ENCODE measurements at regions not wholly inside any gene's neighbourhood (a gene's known extent, or its start where the extent isn't known, plus 50 kb on each side); places are given as distances from the start of the nearest gene placed in this dataset.

DNA sequence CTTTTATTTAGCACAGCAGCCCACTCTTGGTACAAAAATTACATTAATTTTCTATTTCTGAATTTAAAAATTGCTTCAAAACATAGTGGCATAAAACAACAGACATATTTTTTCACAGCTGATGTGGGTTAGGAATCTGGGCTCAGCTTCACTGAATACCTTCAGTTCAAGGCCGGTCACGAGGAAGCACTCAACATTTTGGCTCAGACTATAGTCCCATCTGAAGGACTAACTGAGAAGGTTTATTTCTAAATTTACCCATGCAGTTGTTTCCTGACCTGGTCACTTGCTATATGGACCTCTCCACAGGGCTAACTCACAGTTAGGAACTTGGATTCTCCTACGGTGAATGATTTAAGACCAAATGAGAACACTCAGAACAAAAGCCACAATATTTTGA is 1230.2 kb upstream of the ADGRL3 start:
- no peak for ATAC-seq
- no peaks in the 10 kb centered on the region for H3K4me1 Mint-ChIP-seq (ENCODE audit: low read depth)
- no peak overlapping the region for H3K4me3 Mint-ChIP-seq
- H3K9me3 Mint-ChIP-seq, result peaks cover 16% of the 10 kb centered on the region
- H3K27me3 Mint-ChIP-seq (ENCODE audit: low read depth), result no peaks in the 10 kb centered on the region
- H3K36me3 Mint-ChIP-seq (ENCODE audit: insufficient read depth), result no peaks in the 10 kb centered on the region
- no peak for DNase-seq

- ATAC-seq, result no peak
- DNase-seq, result no peak
- Mint-ChIP-seq H3K4me1 (ENCODE audit: low read depth) (no peaks in the 10 kb centered on the region), H3K27me3 (ENCODE audit: low read depth) (no peaks in the 10 kb centered on the region), H3K4me3 (no peak overlapping the region), H3K9me3 (peaks cover 16% of the 10 kb centered on the region), H3K36me3 (ENCODE audit: insufficient read depth) (no peaks in the 10 kb centered on the region)
Observed at GRCh38 chr4:59971952-59972351, 1228.2 kb upstream of the ADGRL3 start.

GRCh38 chr4:59973492-59973891 is 1226.6 kb upstream of the ADGRL3 start:
- H3K36me3 Mint-ChIP-seq (ENCODE audit: insufficient read depth), result no peaks in the 10 kb centered on the region
- H3K9me3 Mint-ChIP-seq, result peaks cover 4% of the 10 kb centered on the region
- H3K4me3 Mint-ChIP-seq, result no peak overlapping the region
- no peaks in the 10 kb centered on the region for H3K4me1 Mint-ChIP-seq (ENCODE audit: low read depth)
- H3K27me3 Mint-ChIP-seq (ENCODE audit: low read depth), result no peaks in the 10 kb centered on the region
- no peak for ATAC-seq
- no peak for DNase-seq

DNA sequence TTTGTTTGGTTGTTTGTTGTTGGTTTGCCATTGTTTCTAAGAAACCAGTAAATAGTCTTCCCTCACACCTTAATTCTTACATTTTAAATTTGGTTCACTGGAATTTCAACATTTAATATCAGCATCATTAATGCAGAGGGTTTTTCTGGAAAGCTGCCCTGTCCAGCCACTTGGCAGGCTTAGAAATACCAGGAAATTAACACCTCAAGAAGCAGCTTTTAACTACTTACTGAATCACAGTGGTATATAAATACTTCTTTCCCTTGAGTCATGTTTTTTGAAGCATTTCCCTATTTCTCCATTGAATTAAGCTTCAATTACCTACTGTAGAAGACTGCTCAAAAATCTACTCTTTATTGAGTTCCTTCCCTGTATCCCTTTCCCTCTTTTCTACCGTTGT is 1221.1 kb upstream of the ADGRL3 start:
- ATAC-seq (no peak), DNase-seq (no peak)
- H3K9me3 Mint-ChIP-seq, result peaks cover 12% of the 10 kb centered on the region
- no peak overlapping the region for H3K4me3 Mint-ChIP-seq
- H3K36me3 Mint-ChIP-seq (ENCODE audit: insufficient read depth), result no peaks in the 10 kb centered on the region
- no peaks in the 10 kb centered on the region for H3K27me3 Mint-ChIP-seq (ENCODE audit: low read depth)
- H3K4me1 Mint-ChIP-seq (ENCODE audit: low read depth), result no peaks in the 10 kb centered on the region

DNA sequence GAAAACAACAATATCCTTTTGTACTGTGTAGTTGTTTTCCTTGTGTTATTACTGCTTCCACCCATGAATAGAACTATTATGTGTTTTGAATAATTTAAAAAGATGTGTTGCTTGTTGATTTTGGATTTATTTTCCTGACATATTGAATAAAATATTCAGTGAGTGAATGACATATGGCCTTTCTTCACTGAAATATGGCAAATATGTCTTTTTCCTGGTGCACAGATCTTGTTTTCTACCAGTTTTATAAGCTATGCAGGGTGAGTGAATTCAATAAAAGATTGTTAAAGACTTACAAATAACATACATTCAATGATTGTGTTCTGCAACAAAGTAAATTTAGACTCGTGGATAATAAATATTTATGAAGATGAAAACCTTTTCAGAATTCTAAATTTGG is 1216.3 kb upstream of the ADGRL3 start:
- Mint-ChIP-seq H3K9me3 (peaks cover 21% of the 10 kb centered on the region), H3K36me3 (ENCODE audit: insufficient read depth) (no peaks in the 10 kb centered on the region), H3K4me1 (ENCODE audit: low read depth) (no peaks in the 10 kb centered on the region)

GRCh38 chr4:59987289-59987688 is 1212.8 kb upstream of the ADGRL3 start:
- ATAC-seq (no peak), DNase-seq (no peak)
- no peak overlapping the region for H3K4me3 Mint-ChIP-seq
- H3K9me3 Mint-ChIP-seq, result peaks cover 13% of the 10 kb centered on the region
- no peaks in the 10 kb centered on the region for H3K36me3 Mint-ChIP-seq (ENCODE audit: insufficient read depth)
- H3K4me1 Mint-ChIP-seq (ENCODE audit: low read depth), result no peaks in the 10 kb centered on the region
- H3K27me3 Mint-ChIP-seq (ENCODE audit: low read depth), result no peaks in the 10 kb centered on the region

More for the DNA sequence above, 1216.3 kb upstream of the ADGRL3 start:
- no peak overlapping the region for H3K4me3 Mint-ChIP-seq
- no peaks in the 10 kb centered on the region for H3K27me3 Mint-ChIP-seq (ENCODE audit: low read depth)
- ATAC-seq (no peak), DNase-seq (no peak)

DNA sequence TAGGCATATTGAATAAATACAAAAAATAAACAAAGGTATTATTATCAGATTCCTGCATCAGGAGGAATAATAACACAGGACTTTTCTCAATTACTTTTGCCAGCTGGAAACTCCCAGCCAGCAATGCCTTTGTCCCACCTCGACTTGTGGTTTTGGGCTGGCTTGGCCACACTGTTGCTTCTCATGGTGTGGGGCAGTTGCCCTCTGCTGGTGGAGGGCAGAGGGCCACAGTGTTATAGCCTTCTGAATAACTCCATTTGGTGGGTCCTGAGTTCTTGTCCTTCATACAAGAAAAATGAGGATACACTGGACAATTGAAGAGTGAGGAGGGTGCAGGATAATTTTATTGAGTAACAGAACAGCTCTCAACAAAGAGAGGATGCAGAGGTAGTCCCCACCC is 1206.0 kb upstream of the ADGRL3 start:
- Mint-ChIP-seq H3K27me3 (ENCODE audit: low read depth) (no peaks in the 10 kb centered on the region), H3K36me3 (ENCODE audit: insufficient read depth) (no peaks in the 10 kb centered on the region), H3K4me3 (no peak overlapping the region), H3K4me1 (ENCODE audit: low read depth) (no peaks in the 10 kb centered on the region), H3K9me3 (peaks cover 26% of the 10 kb centered on the region)
- no peak for DNase-seq
- ATAC-seq, result no peak

GRCh38 chr4:60002603-60003337 is 1197.4 kb upstream of the ADGRL3 start:
- no peak overlapping the region for H3K4me3 Mint-ChIP-seq
- H3K27me3 Mint-ChIP-seq (ENCODE audit: low read depth), result no peaks in the 10 kb centered on the region
- no peaks in the 10 kb centered on the region for H3K36me3 Mint-ChIP-seq (ENCODE audit: insufficient read depth)

DNA sequence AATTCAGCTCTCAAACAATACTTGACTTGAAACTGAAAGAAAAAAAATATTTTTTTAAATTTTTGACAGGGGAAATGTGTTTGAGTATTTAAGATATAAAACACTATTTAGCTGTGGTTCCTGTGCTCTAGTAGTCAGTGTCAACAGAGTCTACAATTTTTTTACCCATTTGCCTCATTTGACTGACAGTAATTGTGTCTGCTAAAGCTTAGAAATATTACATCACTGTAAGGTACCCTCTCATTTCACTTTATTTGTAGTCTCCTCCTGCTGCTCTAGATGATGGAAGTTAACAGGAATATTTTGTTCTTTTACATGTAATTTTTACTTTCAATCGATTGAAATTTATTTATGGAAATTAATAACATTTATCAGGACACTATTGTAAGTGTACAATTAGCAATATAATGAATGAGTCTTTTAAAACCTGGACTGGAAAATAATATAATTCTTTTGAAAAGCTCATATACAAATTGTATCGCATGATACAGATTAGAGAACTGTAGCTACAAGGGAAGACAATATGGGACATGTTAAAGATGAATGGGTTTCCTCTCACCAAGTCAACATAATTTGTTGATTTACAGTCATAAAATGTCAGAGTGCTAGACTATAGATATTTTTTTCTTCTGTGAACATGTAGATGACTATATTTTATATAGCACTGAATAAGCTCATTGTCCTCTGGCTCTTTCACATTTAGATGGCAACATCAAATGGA is 1186.5 kb upstream of the ADGRL3 start:
- H3K27me3 Mint-ChIP-seq (ENCODE audit: low read depth), result no peaks in the 10 kb centered on the region
- ATAC-seq (no peak), DNase-seq (no peak)
- H3K36me3 Mint-ChIP-seq (ENCODE audit: insufficient read depth), result no peaks in the 10 kb centered on the region
- no peaks in the 10 kb centered on the region for H3K4me1 Mint-ChIP-seq (ENCODE audit: low read depth)
- H3K9me3 Mint-ChIP-seq, result peaks cover 9% of the 10 kb centered on the region
- H3K4me3 Mint-ChIP-seq, result no peak overlapping the region

More at GRCh38 chr4:60002603-60003337, 1197.4 kb upstream of the ADGRL3 start:
- ATAC-seq (no peak), DNase-seq (no peak)
- peaks cover 22% of the 10 kb centered on the region for H3K9me3 Mint-ChIP-seq
- H3K4me1 Mint-ChIP-seq (ENCODE audit: low read depth), result no peaks in the 10 kb centered on the region

- Mint-ChIP-seq H3K36me3 (ENCODE audit: insufficient read depth) (no peaks in the 10 kb centered on the region), H3K27me3 (ENCODE audit: low read depth) (no peaks in the 10 kb centered on the region), H3K9me3 (peaks cover 3% of the 10 kb centered on the region), H3K4me1 (ENCODE audit: low read depth) (no peaks in the 10 kb centered on the region), H3K4me3 (no peak overlapping the region)
- DNase-seq (no peak), ATAC-seq (no peak)
Observed at GRCh38 chr4:60016971-60017370, 1183.2 kb upstream of the ADGRL3 start.

- Mint-ChIP-seq H3K36me3 (ENCODE audit: insufficient read depth) (no peaks in the 10 kb centered on the region), H3K4me1 (ENCODE audit: low read depth) (no peaks in the 10 kb centered on the region), H3K27me3 (ENCODE audit: low read depth) (no peaks in the 10 kb centered on the region), H3K4me3 (no peak overlapping the region), H3K9me3 (peaks cover 3% of the 10 kb centered on the region)
- DNase-seq (no peak), ATAC-seq (no peak)
Observed at GRCh38 chr4:60019180-60019579, 1180.9 kb upstream of the ADGRL3 start.

DNA sequence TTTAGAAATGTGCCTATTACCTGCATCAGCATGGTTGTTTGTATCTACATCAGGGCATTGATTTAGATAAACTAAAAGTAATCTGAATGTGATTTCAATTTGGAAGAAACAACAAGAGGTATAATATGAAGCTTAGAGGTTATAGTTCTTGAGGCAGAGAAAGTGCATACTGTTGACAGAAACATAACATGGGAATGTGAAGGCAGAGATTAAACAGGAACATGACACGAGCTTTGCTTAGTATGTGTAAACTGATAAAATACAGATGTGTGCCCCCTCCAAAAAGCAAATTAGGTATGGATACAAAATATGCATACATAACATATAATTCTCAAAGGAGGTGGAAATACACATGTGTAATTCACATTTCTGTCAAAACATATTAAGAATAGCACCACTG is 1180.2 kb upstream of the ADGRL3 start:
- H3K9me3 Mint-ChIP-seq, result no peaks in the 10 kb centered on the region
- no peaks in the 10 kb centered on the region for H3K4me1 Mint-ChIP-seq (ENCODE audit: low read depth)
- ATAC-seq, result no peak
- no peaks in the 10 kb centered on the region for H3K27me3 Mint-ChIP-seq (ENCODE audit: low read depth)
- no peaks in the 10 kb centered on the region for H3K36me3 Mint-ChIP-seq (ENCODE audit: insufficient read depth)
- no peak for DNase-seq
- H3K4me3 Mint-ChIP-seq, result no peak overlapping the region

DNA sequence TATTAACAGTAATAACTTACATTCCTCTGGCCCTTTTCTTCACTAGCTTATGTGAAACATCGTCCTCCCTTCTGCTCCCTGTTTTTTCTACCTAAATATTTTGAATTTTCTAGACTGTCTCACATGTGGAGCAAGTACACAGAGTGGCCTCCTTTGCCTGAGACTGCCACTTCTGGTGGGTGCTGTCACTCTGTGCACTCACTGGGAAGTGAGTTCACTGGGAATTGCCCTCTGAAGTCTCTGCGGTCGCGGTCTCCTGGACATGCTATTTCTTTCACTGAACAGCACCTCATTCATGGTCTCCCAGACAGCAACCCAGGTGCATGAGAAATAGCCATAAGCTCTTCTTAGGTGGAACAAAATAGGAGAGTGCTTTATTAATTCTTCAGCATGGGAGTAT is 1179.7 kb upstream of the ADGRL3 start:
- Mint-ChIP-seq H3K4me3 (no peak overlapping the region), H3K27me3 (ENCODE audit: low read depth) (no peaks in the 10 kb centered on the region), H3K36me3 (ENCODE audit: insufficient read depth) (no peaks in the 10 kb centered on the region), H3K4me1 (ENCODE audit: low read depth) (no peaks in the 10 kb centered on the region), H3K9me3 (peaks cover 1% of the 10 kb centered on the region)
- ATAC-seq, result no peak
- DNase-seq, result no peak

- ATAC-seq (no peak), DNase-seq (no peak)
Observed at GRCh38 chr4:60033826-60034225, 1166.3 kb upstream of the ADGRL3 start.

DNA sequence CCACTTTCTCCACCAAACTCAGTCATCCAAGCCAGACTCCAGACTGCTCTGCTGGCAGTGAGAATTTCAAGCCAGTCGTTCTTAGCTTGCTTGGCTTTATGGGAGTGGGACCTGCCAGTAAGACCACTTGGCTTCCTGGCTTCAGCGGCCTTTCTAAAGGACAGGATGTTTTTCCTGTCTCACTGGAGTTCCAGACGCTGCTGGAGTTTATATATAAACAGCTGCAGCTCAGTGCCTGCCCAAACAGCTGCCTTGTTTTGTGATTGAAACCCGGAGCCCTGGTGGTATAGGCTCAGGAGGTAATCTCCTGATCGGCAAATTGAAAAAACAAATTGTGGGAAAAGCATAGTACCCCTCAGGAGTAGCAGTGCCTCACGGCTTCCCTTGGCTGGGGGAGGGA is 1165.8 kb upstream of the ADGRL3 start:
- Mint-ChIP-seq H3K9me3 (peaks cover 6% of the 10 kb centered on the region), H3K4me3 (no peak overlapping the region), H3K4me1 (ENCODE audit: low read depth) (no peaks in the 10 kb centered on the region), H3K27me3 (ENCODE audit: low read depth) (no peaks in the 10 kb centered on the region), H3K36me3 (ENCODE audit: insufficient read depth) (no peaks in the 10 kb centered on the region)
- ATAC-seq (no peak), DNase-seq (no peak)

More at GRCh38 chr4:60033826-60034225, 1166.3 kb upstream of the ADGRL3 start:
- Mint-ChIP-seq H3K27me3 (ENCODE audit: low read depth) (no peaks in the 10 kb centered on the region), H3K4me3 (no peak overlapping the region), H3K36me3 (ENCODE audit: insufficient read depth) (no peaks in the 10 kb centered on the region), H3K4me1 (ENCODE audit: low read depth) (no peaks in the 10 kb centered on the region), H3K9me3 (peaks cover 6% of the 10 kb centered on the region)

Data from activated T-cell treated with anti-CD3 and anti-CD28 coated beads, Interleukin-2, amount 50 U/mL, for 4 hours (primary cell).